Endothelial cell of umbilical vein (primary cell): ENCODE measurements at regions not wholly inside any gene's neighbourhood (a gene's known extent, or its start where the extent isn't known, plus 50 kb on each side); places are given as distances from the start of the nearest gene placed in this dataset.

Experiments
- BruUV-seq: library from RNA; stranded (reverse); fragments of 400-500 nt; replicated peaks from 2 replicates; lab custom pipeline; 2021; lab: Mats Ljungman, UMichigan
- CTCF ChIA-PET: fragments of 300-600, 350-600 bp; sonication (Branson Sonifier 250); formaldehyde crosslinking; loops from one replicate; lab custom pipeline; 2021; ENCODE audit warnings: antibody characterized with exemption, inconsistent platforms; lab: Charles Lee
- POLR2A ChIA-PET: fragments of 300-600, 350-600 bp; sonication (Branson Sonifier 250); formaldehyde crosslinking; loops from one replicate; lab custom pipeline; 2021; ENCODE audit warnings: antibody characterized with exemption, inconsistent platforms; lab: Charles Lee
- DNase-seq: peaks from one replicate; pipeline ENCODE4 v3.0.0-alpha.2; 2011; ENCODE audit warnings: low read depth, low spot score
- FAIRE-seq: peaks from 2 replicates; lab custom pipeline; 2011; peaks lifted over from hg19 to GRCh38; lab: Jason Lieb, UNC
- H2AFZ ChIP-seq: 2 replicates; pipeline ENCODE4 v1.6.0; 2012; ENCODE audit warnings: low read depth, low read length, control low read depth, inconsistent platforms
- H3K27ac ChIP-seq: 2 replicates; pipeline ENCODE4 v1.5.1; 2011; ENCODE audit warnings: low read depth, mild to moderate bottlenecking, control low read depth, low read length, moderate library complexity; ENCODE audit not compliant: insufficient read depth
- H3K27me3 ChIP-seq, 2 experiments: 2 replicates each; pipeline versions ENCODE4 v1.6.0 to v1.6.1; 2011; ENCODE audit warnings: low read length in 2 of 2, mixed read lengths in 1 of 2; ENCODE audit not compliant: control insufficient read depth in 2 of 2, insufficient read depth in 2 of 2
- H3K36me3 ChIP-seq, 2 experiments: 2 replicates in 1 of 2; 3 replicates in 1 of 2; pipeline ENCODE4 v1.5.1; 2011; ENCODE audit warnings: low read length in 2 of 2, mild to moderate bottlenecking in 1 of 2, moderate library complexity in 1 of 2; ENCODE audit not compliant: control insufficient read depth in 2 of 2, insufficient read depth in 2 of 2; ENCODE audit errors: extremely low read depth in 1 of 2
- H3K4me1 ChIP-seq: 3 replicates; pipeline ENCODE4 v1.5.1; 2011; ENCODE audit warnings: mild to moderate bottlenecking, low read length; ENCODE audit not compliant: control insufficient read depth, insufficient read depth; ENCODE audit errors: extremely low read depth
- H3K4me2 ChIP-seq: 2 replicates; pipeline ENCODE4 v1.6.1; 2011; ENCODE audit warnings: low read length, control low read depth, mixed read lengths; ENCODE audit not compliant: insufficient read depth
- H3K4me3 ChIP-seq, 3 experiments: fragments of 200-600 bp in 1 of 3; sonication (generic), shearing (Covaris generic) in 1 of 3; replicated peaks in 1 of 3; 2 replicates each; pipeline ENCODE4 v1.5.1; 2011 to 2016; ENCODE audit warnings: control low read depth in 3 of 3, low read length in 3 of 3, mild to moderate bottlenecking in 2 of 3, inconsistent platforms in 1 of 3, low read depth in 1 of 3, moderate library complexity in 1 of 3; ENCODE audit not compliant: insufficient read depth in 1 of 3
- H3K79me2 ChIP-seq: 2 replicates; pipeline ENCODE4 v1.6.0; 2012; ENCODE audit warnings: low read length, inconsistent platforms; ENCODE audit not compliant: control insufficient read depth, insufficient read depth
- H3K9ac ChIP-seq: replicated peaks from 2 replicates; pipeline ENCODE3; 2011; ENCODE audit warnings: low read length, control low read depth; ENCODE audit not compliant: insufficient read depth; ENCODE audit errors: extremely low read depth
- H3K9me1 ChIP-seq: replicated peaks from 3 replicates; pipeline ENCODE4 v1.6.0; 2011; ENCODE audit warnings: mild to moderate bottlenecking, low read length; ENCODE audit not compliant: control insufficient read depth, insufficient read depth; ENCODE audit errors: extremely low read depth
- H3K9me3 ChIP-seq: replicated peaks from 2 replicates; pipeline ENCODE4 v1.5.1; 2012; ENCODE audit warnings: low read length, inconsistent platforms; ENCODE audit not compliant: control insufficient read depth, insufficient read depth
- H4K20me1 ChIP-seq: replicated peaks from 2 replicates; pipeline ENCODE3; 2011; ENCODE audit warnings: mild to moderate bottlenecking, low read length; ENCODE audit not compliant: control insufficient read depth, insufficient read depth; ENCODE audit errors: extremely low read depth
- EZH2 ChIP-seq: IDR thresholded peaks from 2 replicates; pipeline ENCODE4 v1.6.1; 2012; ENCODE audit warnings: borderline replicate concordance, low read depth, mild to moderate bottlenecking, moderate library complexity, low read length, inconsistent platforms; ENCODE audit not compliant: severe bottlenecking
- FOS ChIP-seq: IDR thresholded peaks from 2 replicates; pipeline ENCODE4 v1.6.1; 2011; ENCODE audit warnings: mild to moderate bottlenecking, low read length, moderate library complexity, borderline replicate concordance; ENCODE audit not compliant: insufficient read depth
- GATA2 ChIP-seq: IDR thresholded peaks from 2 replicates; pipeline ENCODE4 v1.7.0; 2011; ENCODE audit warnings: low read depth, mild to moderate bottlenecking, moderate library complexity, mixed read lengths, low read length; ENCODE audit not compliant: insufficient read length, insufficient read depth
- JUN ChIP-seq: IDR thresholded peaks from 2 replicates; pipeline ENCODE4 v1.6.1; 2011; ENCODE audit warnings: borderline replicate concordance, low read depth; ENCODE audit not compliant: insufficient read length, insufficient read depth
- MAX ChIP-seq: IDR thresholded peaks from 2 replicates; pipeline ENCODE4 v1.6.1; 2011; ENCODE audit not compliant: insufficient read depth, insufficient read length
- MYC ChIP-seq: IDR thresholded peaks from one replicate; pipeline ENCODE4 v1.6.1; 2011; ENCODE audit warnings: mild to moderate bottlenecking, low read depth, low read length
- POLR2A ChIP-seq: IDR thresholded peaks from 2 replicates; pipeline ENCODE4 v1.6.1; 2012; ENCODE audit warnings: low read depth, mild to moderate bottlenecking, control low read depth, low read length
- POLR2AphosphoS5 ChIP-seq: IDR thresholded peaks from 2 replicates; pipeline ENCODE4 v1.6.1; 2012; ENCODE audit warnings: low read depth, mild to moderate bottlenecking, control low read depth, low read length, moderate library complexity; ENCODE audit not compliant: insufficient read depth
- dilution Hi-C: fragments of 300-500 bp; cut with MboI; formaldehyde crosslinking; loops from one replicate; pipeline ENCODE4 v1.15.0; 2019; ENCODE audit warnings: low sequenced_read_pairs; ENCODE audit not compliant: extremely low pct_ligation_motif_present
- intact Hi-C: fragments of 100-400 bp; cut with micrococcal nuclease; formaldehyde crosslinking; loops from one replicate; pipeline ENCODE4 v1.10.0; 2022
- TF ChIP-seq, protein P1 (sequence below), 2 donors: IDR thresholded peaks; 1 replicate in 1 of 2; 2 replicates in 1 of 2; pipeline ENCODE4 v1.5.1; 2011; ENCODE audit warnings: low read length in 2 of 2, mild to moderate bottlenecking in 2 of 2, moderate library complexity in 2 of 2, control low read depth in 1 of 2, inconsistent platforms in 1 of 2, low read depth in 1 of 2; ENCODE audit not compliant: insufficient read depth in 1 of 2; ENCODE audit errors: extremely low read depth in 1 of 2

DNA sequence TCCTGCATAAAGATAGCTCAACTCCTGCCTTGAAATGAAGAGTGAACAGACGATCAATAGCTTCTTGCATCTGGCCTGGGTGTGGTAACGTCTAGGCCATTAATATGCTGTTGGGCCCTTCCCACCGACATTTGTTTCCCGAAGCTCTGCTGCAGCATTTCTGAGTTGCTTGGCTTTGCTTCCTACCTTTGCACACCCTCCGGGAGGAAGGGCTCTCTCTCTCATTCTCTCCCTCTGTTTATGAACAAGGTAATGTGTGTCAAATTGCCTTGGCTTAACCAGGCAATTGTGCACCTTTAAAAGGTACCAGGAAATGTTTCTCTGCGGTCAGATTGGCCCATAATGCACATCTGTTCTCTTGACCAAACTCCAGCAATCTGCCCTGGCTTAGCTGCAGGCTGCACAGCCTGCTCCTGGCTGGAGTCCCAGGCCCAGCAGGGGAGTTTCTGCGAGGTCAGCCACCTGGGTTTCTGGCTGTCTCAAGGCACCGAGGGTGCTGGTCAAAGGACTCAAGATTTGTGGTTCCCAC is 223.7 kb downstream of the SNX10 start:
- POLR2A ChIA-PET: no interaction called here

More for the DNA sequence above, 223.7 kb downstream of the SNX10 start:
- TF ChIP-seq GATA2: no peak
- TF ChIP-seq JUN: no peak
- TF ChIP-seq POLR2A: no peak
- no peak for TF ChIP-seq MYC
- no peak for TF ChIP-seq POLR2AphosphoS5
- no peak for TF ChIP-seq EZH2
- no peak for TF ChIP-seq FOS
- TF ChIP-seq, protein P1, sequence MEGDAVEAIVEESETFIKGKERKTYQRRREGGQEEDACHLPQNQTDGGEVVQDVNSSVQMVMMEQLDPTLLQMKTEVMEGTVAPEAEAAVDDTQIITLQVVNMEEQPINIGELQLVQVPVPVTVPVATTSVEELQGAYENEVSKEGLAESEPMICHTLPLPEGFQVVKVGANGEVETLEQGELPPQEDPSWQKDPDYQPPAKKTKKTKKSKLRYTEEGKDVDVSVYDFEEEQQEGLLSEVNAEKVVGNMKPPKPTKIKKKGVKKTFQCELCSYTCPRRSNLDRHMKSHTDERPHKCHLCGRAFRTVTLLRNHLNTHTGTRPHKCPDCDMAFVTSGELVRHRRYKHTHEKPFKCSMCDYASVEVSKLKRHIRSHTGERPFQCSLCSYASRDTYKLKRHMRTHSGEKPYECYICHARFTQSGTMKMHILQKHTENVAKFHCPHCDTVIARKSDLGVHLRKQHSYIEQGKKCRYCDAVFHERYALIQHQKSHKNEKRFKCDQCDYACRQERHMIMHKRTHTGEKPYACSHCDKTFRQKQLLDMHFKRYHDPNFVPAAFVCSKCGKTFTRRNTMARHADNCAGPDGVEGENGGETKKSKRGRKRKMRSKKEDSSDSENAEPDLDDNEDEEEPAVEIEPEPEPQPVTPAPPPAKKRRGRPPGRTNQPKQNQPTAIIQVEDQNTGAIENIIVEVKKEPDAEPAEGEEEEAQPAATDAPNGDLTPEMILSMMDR (IDR thresholded peaks at IDR 0.05; ENCODE audit: extremely low read depth in 1 of 2, insufficient read depth in 1 of 2, low read depth in 1 of 2, low read length in 2 of 2): no peak
- TF ChIP-seq MAX: no peak
- Histone ChIP-seq H3K79me2 (no peaks in the 10 kb centered on the region), H3K4me3 (no peak overlapping the region), H3K27ac (no peak overlapping the region), H3K9me3 (no peaks in the 10 kb centered on the region), H3K36me3 (no peaks in the 10 kb centered on the region), H3K9me1 (no peaks in the 10 kb centered on the region), H3K27me3 (peaks cover 9 to 14% of the 10 kb centered on the region in 2 experiments), H3K4me2 (no peak overlapping the region), H3K4me1 (no peaks in the 10 kb centered on the region), H2AFZ (no peak overlapping the region), H3K9ac (no peak overlapping the region), H4K20me1 (no peaks in the 10 kb centered on the region)
- BruUV-seq: no TSS peak
- intact Hi-C loops (no loop called here), dilution Hi-C loops (no loop called here)
- FAIRE-seq: no peak
- no peak for DNase-seq
- CTCF ChIA-PET: interaction anchor here (2.2 kb wide), 1 partner anchor 138 kb away, joined by 5 read pairs; no protein-coding TSS in a partner anchor
